ENCODE measurements at regions not wholly inside any gene's neighbourhood (a gene's known extent, or its start where the extent isn't known, plus 50 kb on each side); places are given as distances from the start of the nearest gene placed in this dataset.

- Histone ChIP-seq H3K27me3 (ENCODE audit: control insufficient read depth, insufficient read depth, low read length) (no peaks in the 10 kb centered on the region), H3K4me1 (ENCODE audit: control insufficient read depth, insufficient read depth, low read length) (no peaks in the 10 kb centered on the region), H3K36me3 (ENCODE audit: control insufficient read depth, insufficient read depth, low read length) (no peaks in the 10 kb centered on the region), H3K9me3 (ENCODE audit: control insufficient read depth, low read length) (no peaks in the 10 kb centered on the region), H3K4me3 (ENCODE audit: low read length) (no peak overlapping the region), H3K9ac (ENCODE audit: low read length) (no peak overlapping the region)
These were observed 373.4 kb upstream of the IRX4 start for GRCh38 chr5:2255915-2256690.

- Histone ChIP-seq H3K36me3 (ENCODE audit: control insufficient read depth, insufficient read depth, low read length) (no peaks in the 10 kb centered on the region), H3K9me3 (ENCODE audit: control insufficient read depth, low read length) (no peaks in the 10 kb centered on the region), H3K27me3 (ENCODE audit: control insufficient read depth, insufficient read depth, low read length) (no peaks in the 10 kb centered on the region), H3K9ac (ENCODE audit: low read length) (no peak overlapping the region), H3K4me1 (ENCODE audit: control insufficient read depth, insufficient read depth, low read length) (no peaks in the 10 kb centered on the region), H3K4me3 (ENCODE audit: low read length) (no peak overlapping the region)
These were observed 372.4 kb upstream of the IRX4 start for GRCh38 chr5:2254880-2255750.

GRCh38 chr5:2254406-2254805 is 371.7 kb upstream of the IRX4 start:
- no peak overlapping the region for H3K4me3 ChIP-seq (ENCODE audit: low read length)
- H3K27me3 ChIP-seq (ENCODE audit: control insufficient read depth, insufficient read depth, low read length), result no peaks in the 10 kb centered on the region
- H3K9ac ChIP-seq (ENCODE audit: low read length), result no peak overlapping the region
- H3K36me3 ChIP-seq (ENCODE audit: control insufficient read depth, insufficient read depth, low read length), result no peaks in the 10 kb centered on the region
- H3K4me1 ChIP-seq (ENCODE audit: control insufficient read depth, insufficient read depth, low read length), result no peaks in the 10 kb centered on the region
- H3K9me3 ChIP-seq (ENCODE audit: control insufficient read depth, low read length), result no peaks in the 10 kb centered on the region

- Histone ChIP-seq H3K9ac (ENCODE audit: low read length) (no peak overlapping the region), H3K9me3 (ENCODE audit: control insufficient read depth, low read length) (no peaks in the 10 kb centered on the region), H3K4me1 (ENCODE audit: control insufficient read depth, insufficient read depth, low read length) (no peaks in the 10 kb centered on the region), H3K27me3 (ENCODE audit: control insufficient read depth, insufficient read depth, low read length) (no peaks in the 10 kb centered on the region), H3K36me3 (ENCODE audit: control insufficient read depth, insufficient read depth, low read length) (no peaks in the 10 kb centered on the region), H3K4me3 (ENCODE audit: low read length) (no peak overlapping the region)
These were observed 370.6 kb upstream of the IRX4 start for GRCh38 chr5:2253040-2253975.

- Histone ChIP-seq H3K4me3 (ENCODE audit: low read length) (no peak overlapping the region), H3K9me3 (ENCODE audit: control insufficient read depth, low read length) (no peaks in the 10 kb centered on the region), H3K4me1 (ENCODE audit: control insufficient read depth, insufficient read depth, low read length) (no peaks in the 10 kb centered on the region), H3K27me3 (ENCODE audit: control insufficient read depth, insufficient read depth, low read length) (no peaks in the 10 kb centered on the region), H3K36me3 (ENCODE audit: control insufficient read depth, insufficient read depth, low read length) (no peaks in the 10 kb centered on the region), H3K9ac (ENCODE audit: low read length) (no peak overlapping the region)
These were observed 369.0 kb upstream of the IRX4 start for GRCh38 chr5:2251751-2252150.

- H3K27me3 ChIP-seq (ENCODE audit: control insufficient read depth, insufficient read depth, low read length), result no peaks in the 10 kb centered on the region
- no peaks in the 10 kb centered on the region for H3K4me1 ChIP-seq (ENCODE audit: control insufficient read depth, insufficient read depth, low read length)
- H3K9me3 ChIP-seq (ENCODE audit: control insufficient read depth, low read length), result no peaks in the 10 kb centered on the region
- no peak overlapping the region for H3K9ac ChIP-seq (ENCODE audit: low read length)
- H3K4me3 ChIP-seq (ENCODE audit: low read length), result no peak overlapping the region
- no peaks in the 10 kb centered on the region for H3K36me3 ChIP-seq (ENCODE audit: control insufficient read depth, insufficient read depth, low read length)
These were observed 368.6 kb upstream of the IRX4 start for GRCh38 chr5:2251298-2251697.

- Histone ChIP-seq H3K4me3 (ENCODE audit: low read length) (no peak overlapping the region), H3K27me3 (ENCODE audit: control insufficient read depth, insufficient read depth, low read length) (no peaks in the 10 kb centered on the region), H3K4me1 (ENCODE audit: control insufficient read depth, insufficient read depth, low read length) (no peaks in the 10 kb centered on the region), H3K9me3 (ENCODE audit: control insufficient read depth, low read length) (no peaks in the 10 kb centered on the region), H3K9ac (ENCODE audit: low read length) (no peak overlapping the region), H3K36me3 (ENCODE audit: control insufficient read depth, insufficient read depth, low read length) (no peaks in the 10 kb centered on the region)
These were observed 367.7 kb upstream of the IRX4 start for GRCh38 chr5:2250365-2250950.

GRCh38 chr5:2249442-2249841 is 366.7 kb upstream of the IRX4 start:
- H3K4me3 ChIP-seq (ENCODE audit: low read length), result no peak overlapping the region
- no peaks in the 10 kb centered on the region for H3K4me1 ChIP-seq (ENCODE audit: control insufficient read depth, insufficient read depth, low read length)
- no peak overlapping the region for H3K9ac ChIP-seq (ENCODE audit: low read length)
- no peaks in the 10 kb centered on the region for H3K9me3 ChIP-seq (ENCODE audit: control insufficient read depth, low read length)
- H3K36me3 ChIP-seq (ENCODE audit: control insufficient read depth, insufficient read depth, low read length), result no peaks in the 10 kb centered on the region
- H3K27me3 ChIP-seq (ENCODE audit: control insufficient read depth, insufficient read depth, low read length), result no peaks in the 10 kb centered on the region

- Histone ChIP-seq H3K4me1 (ENCODE audit: control insufficient read depth, insufficient read depth, low read length) (no peaks in the 10 kb centered on the region), H3K27me3 (ENCODE audit: control insufficient read depth, insufficient read depth, low read length) (no peaks in the 10 kb centered on the region), H3K36me3 (ENCODE audit: control insufficient read depth, insufficient read depth, low read length) (no peaks in the 10 kb centered on the region), H3K4me3 (ENCODE audit: low read length) (no peak overlapping the region), H3K9ac (ENCODE audit: low read length) (no peak overlapping the region), H3K9me3 (ENCODE audit: control insufficient read depth, low read length) (no peaks in the 10 kb centered on the region)
These were observed 366.3 kb upstream of the IRX4 start for GRCh38 chr5:2249026-2249425.

GRCh38 chr5:2242539-2242938 is 359.8 kb upstream of the IRX4 start:
- no peak overlapping the region for H3K9ac ChIP-seq (ENCODE audit: low read length)
- no peaks in the 10 kb centered on the region for H3K9me3 ChIP-seq (ENCODE audit: control insufficient read depth, low read length)
- H3K36me3 ChIP-seq (ENCODE audit: control insufficient read depth, insufficient read depth, low read length), result no peaks in the 10 kb centered on the region
- H3K4me1 ChIP-seq (ENCODE audit: control insufficient read depth, insufficient read depth, low read length), result no peaks in the 10 kb centered on the region
- no peaks in the 10 kb centered on the region for H3K27me3 ChIP-seq (ENCODE audit: control insufficient read depth, insufficient read depth, low read length)
- no peak overlapping the region for H3K4me3 ChIP-seq (ENCODE audit: low read length)

GRCh38 chr5:2241842-2242241 is 359.1 kb upstream of the IRX4 start:
- no peak overlapping the region for H3K9ac ChIP-seq (ENCODE audit: low read length)
- no peaks in the 10 kb centered on the region for H3K4me1 ChIP-seq (ENCODE audit: control insufficient read depth, insufficient read depth, low read length)
- no peaks in the 10 kb centered on the region for H3K36me3 ChIP-seq (ENCODE audit: control insufficient read depth, insufficient read depth, low read length)
- H3K27me3 ChIP-seq (ENCODE audit: control insufficient read depth, insufficient read depth, low read length), result no peaks in the 10 kb centered on the region
- H3K4me3 ChIP-seq (ENCODE audit: low read length), result no peak overlapping the region
- H3K9me3 ChIP-seq (ENCODE audit: control insufficient read depth, low read length), result no peaks in the 10 kb centered on the region

Measured in mucosa of stomach (tissue), 1 donor.